Spleen (tissue), 11 donors: ENCODE measurements at regions not wholly inside any gene's neighbourhood (a gene's known extent, or its start where the extent isn't known, plus 50 kb on each side); places are given as distances from the start of the nearest gene placed in this dataset.

Experiments used
- DNase-seq: peaks from one replicate; pipeline ENCODE4 v3.0.0-alpha.2; 2020
- H3K27ac ChIP-seq, 8 donors: fragments of 200-600 bp; sonication (generic) in 7 of 8; 1 replicate in 4 of 8; 2 replicates in 4 of 8; pipeline versions ENCODE4 v1.5.0 to v1.8.0; 2016 to 2021; ENCODE audit warnings: inconsistent platforms in 4 of 8, mild to moderate bottlenecking in 4 of 8, moderate library complexity in 1 of 8
- H3K27me3 ChIP-seq, 7 donors: fragments of 200-600 bp; sonication (generic) in 6 of 7; replicated peaks in 1 of 7; 1 replicate in 4 of 7; 2 replicates in 3 of 7; pipeline versions ENCODE4 v1.5.0 to v1.8.0; 2016 to 2021; ENCODE audit warnings: inconsistent platforms in 3 of 7, mild to moderate bottlenecking in 1 of 7
- H3K36me3 ChIP-seq, 6 donors: fragments of 200-600 bp; sonication (generic) in 5 of 6; 1 replicate in 4 of 6; 2 replicates in 2 of 6; pipeline versions ENCODE4 v1.5.0 to v1.8.0; 2016 to 2021; ENCODE audit warnings: inconsistent platforms in 2 of 6
- H3K4me1 ChIP-seq, 6 donors: fragments of 200-600 bp; sonication (generic) in 5 of 6; 1 replicate in 3 of 6; 2 replicates in 3 of 6; pipeline versions ENCODE4 v1.5.0 to v1.8.0; 2016 to 2021; ENCODE audit warnings: inconsistent platforms in 3 of 6
- H3K4me3 ChIP-seq, 8 donors: fragments of 200-600 bp; sonication (generic) in 7 of 8; 1 replicate in 4 of 8; 2 replicates in 4 of 8; pipeline versions ENCODE4 v1.5.0 to v1.8.0; 2016 to 2021; ENCODE audit warnings: inconsistent platforms in 4 of 8, mild to moderate bottlenecking in 4 of 8, moderate library complexity in 2 of 8
- H3K9me3 ChIP-seq, 8 donors: fragments of 200-600 bp; sonication (generic) in 7 of 8; 1 replicate in 4 of 8; 2 replicates in 4 of 8; pipeline versions ENCODE4 v1.5.0 to v1.8.0; 2016 to 2021; ENCODE audit warnings: inconsistent platforms in 4 of 8
- CTCF ChIP-seq, 11 experiments: fragments of 200-600 bp in 7 of 11; fragments of 450-650 bp in 4 of 11; sonication (generic) in 4 of 11; IDR thresholded peaks in 8 of 11; conservative IDR thresholded peaks in 3 of 11; 1 replicate in 7 of 11; 2 replicates in 4 of 11; pipeline versions ENCODE4 v1.4.0 to v1.8.0; 2016 to 2021; ENCODE audit warnings: antibody characterized with exemption in 11 of 11, inconsistent platforms in 4 of 11, mild to moderate bottlenecking in 1 of 11
- POLR2A ChIP-seq, 3 donors: fragments of 450-650 bp; IDR thresholded peaks; one replicate each; pipeline ENCODE4 v1.5.1; 2017; ENCODE audit warnings: antibody characterized with exemption in 3 of 3, mild to moderate bottlenecking in 1 of 3
- POLR2AphosphoS5 ChIP-seq, 3 donors: sonication (generic); formaldehyde crosslinking; IDR thresholded peaks; one replicate each; pipeline ENCODE4 v1.5.1; 2017; ENCODE audit warnings: antibody characterized with exemption in 3 of 3
- WGBS, 5 donors: extraction: QIAGEN DNeasy Blood & Tissue Kit in 3 of 5; methylation state at CpG; one replicate each; pipeline versions ENCODE4 v1.1.5 to v1.1.7; 2013 to 2018; 5-methylcytosine and 5-hydroxymethylcytosine counted together
- intact Hi-C: fragments of 100-400 bp; cut with DNase I; formaldehyde crosslinking; loops from one replicate; pipeline ENCODE4 v1.15.0; 2023; ENCODE audit warnings: low total_unique reads
- donor health status: healthy with polysubstance abuse.
- donor health status: DM: no; HTN: no; CAD: no; lungs with moderate emphysema.
- donor health status: DM: no; HTN: no; CAD: no.
- donor health status: Bipolar disorder and iron deficiency.
- donor health status: healthy.
- donor health status: DM: no; HTN: no; CAD: no.
- donor health status: DM: yes; HTN: yes; CAD: no.

DNA sequence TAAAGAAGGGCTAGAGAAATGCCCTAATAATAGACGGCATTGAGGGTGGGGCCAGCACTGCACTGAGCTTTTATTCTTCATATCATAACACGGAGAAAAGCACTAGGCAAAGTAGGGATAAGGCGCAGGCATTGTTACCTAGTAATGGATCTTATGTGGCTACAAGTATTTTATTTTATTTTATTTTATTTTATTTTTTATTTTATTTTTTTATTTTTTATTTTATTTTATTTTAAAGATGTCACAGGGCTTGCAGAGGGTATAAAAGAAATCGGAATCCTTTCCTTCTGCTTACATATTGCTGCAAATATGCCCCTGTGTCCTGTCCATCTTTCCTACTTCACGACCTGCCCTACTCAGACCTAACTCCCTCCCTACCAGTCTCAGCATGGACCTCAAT is 452.0 kb upstream of the KIRREL3 start:
- no peaks in the 10 kb centered on the region for H3K4me1 ChIP-seq
- TF ChIP-seq CTCF (IDR thresholded peaks at IDR 0.05 in 8 of 11, conservative IDR thresholded peaks at IDR 0.05 in 3 of 11), result no peak
- no peaks in the 10 kb centered on the region for H3K9me3 ChIP-seq
- no peaks in the 10 kb centered on the region for H3K27me3 ChIP-seq
- DNase-seq, result no peak
- 81 to 93% (median 87%) methylated on average over 5 of the region's 5 CpGs for WGBS, 5 donors
- H3K36me3 ChIP-seq, result no peaks in the 10 kb centered on the region
- H3K4me3 ChIP-seq, result no peak overlapping the region
- no peak overlapping the region for H3K27ac ChIP-seq
- intact Hi-C loops, result no loop called here

DNA sequence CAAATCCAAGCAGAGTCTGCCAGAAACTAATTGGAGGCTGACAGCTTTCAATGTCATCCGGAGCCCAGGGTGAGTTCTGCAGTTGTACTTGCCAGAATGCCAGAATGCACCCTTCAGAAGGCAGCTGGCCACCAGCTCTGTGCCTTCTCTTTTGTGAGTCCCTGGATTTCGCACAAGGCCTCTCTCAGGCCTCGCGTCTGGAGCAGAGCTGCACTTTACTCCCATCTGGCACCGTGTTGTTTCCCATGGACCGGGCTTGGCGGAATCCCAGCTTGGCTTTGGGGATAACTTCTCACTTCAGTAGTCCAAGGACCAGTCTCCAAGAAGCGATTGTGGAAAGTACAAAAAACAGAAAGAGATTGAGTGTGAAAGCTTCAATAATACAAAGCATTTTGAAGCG is 451.3 kb upstream of the KIRREL3 start:
- no peaks in the 10 kb centered on the region for H3K9me3 ChIP-seq
- no peak for DNase-seq
- H3K4me3 ChIP-seq, result no peak overlapping the region
- 85 to 95% (median 88%) methylated on average over 9 of the region's 9 CpGs for WGBS, 5 donors
- TF ChIP-seq POLR2AphosphoS5 (IDR thresholded peaks at IDR 0.05) (no peak), POLR2A (IDR thresholded peaks at IDR 0.05) (no peak), CTCF (IDR thresholded peaks at IDR 0.05 in 8 of 11, conservative IDR thresholded peaks at IDR 0.05 in 3 of 11) (no peak)
- no peaks in the 10 kb centered on the region for H3K4me1 ChIP-seq
- intact Hi-C loops, result no loop called here
- H3K36me3 ChIP-seq, result no peaks in the 10 kb centered on the region
- H3K27ac ChIP-seq, result no peak overlapping the region
- H3K27me3 ChIP-seq, result no peaks in the 10 kb centered on the region

- WGBS, 5 donors, result 73 to 82% (median 80%) methylated on average over 10 of the region's 10 CpGs
- Histone ChIP-seq H3K27me3 (no peaks in the 10 kb centered on the region), H3K36me3 (no peaks in the 10 kb centered on the region), H3K27ac (no peak overlapping the region), H3K9me3 (no peaks in the 10 kb centered on the region), H3K4me3 (no peak overlapping the region), H3K4me1 (no peaks in the 10 kb centered on the region)
- TF ChIP-seq CTCF (IDR thresholded peaks at IDR 0.05 in 8 of 11, conservative IDR thresholded peaks at IDR 0.05 in 3 of 11) (no peak), POLR2A (IDR thresholded peaks at IDR 0.05) (no peak)
- intact Hi-C loops, result no loop called here
- no peak for DNase-seq
Observed at GRCh38 chr11:127448101-127448500, 447.5 kb upstream of the KIRREL3 start.

- no peak for DNase-seq
- TF ChIP-seq POLR2AphosphoS5 (IDR thresholded peaks at IDR 0.05), result no peak
- no peak for TF ChIP-seq POLR2A (IDR thresholded peaks at IDR 0.05)
- TF ChIP-seq CTCF (IDR thresholded peaks at IDR 0.05 in 8 of 11, conservative IDR thresholded peaks at IDR 0.05 in 3 of 11), result no peak
- intact Hi-C loops, result no loop called here
- Histone ChIP-seq H3K4me1 (no peaks in the 10 kb centered on the region), H3K27ac (no peak overlapping the region), H3K9me3 (no peaks in the 10 kb centered on the region), H3K27me3 (no peaks in the 10 kb centered on the region), H3K36me3 (no peaks in the 10 kb centered on the region), H3K4me3 (no peak overlapping the region)
- WGBS, 5 donors, result 63 to 79% (median 75%) methylated on average over 4 of the region's 4 CpGs
Observed at GRCh38 chr11:127445476-127445875, 444.9 kb upstream of the KIRREL3 start.
